Ishikawa (cell line): ENCODE measurements at regions not wholly inside any gene's neighbourhood (a gene's known extent, or its start where the extent isn't known, plus 50 kb on each side); places are given as distances from the start of the nearest gene placed in this dataset.

Source experiments
- CEBPB ChIP-seq: IDR thresholded peaks from 2 replicates; pipeline ENCODE4 v1.6.1; 2012
- CREB1 ChIP-seq: IDR thresholded peaks from 2 replicates; pipeline ENCODE4 v1.6.1; 2012; ENCODE audit warnings: low read depth
- EP300 ChIP-seq: IDR thresholded peaks from 2 replicates; pipeline ENCODE4 v1.6.1; 2012; ENCODE audit warnings: borderline replicate concordance
- RAD21 ChIP-seq: IDR thresholded peaks from 2 replicates; pipeline ENCODE4 v1.6.1; 2012; ENCODE audit warnings: low read depth
- TCF12 ChIP-seq: IDR thresholded peaks from 2 replicates; pipeline ENCODE4 v1.6.1; 2012; ENCODE audit warnings: low read depth
- USF1 ChIP-seq: IDR thresholded peaks from 2 replicates; pipeline ENCODE4 v1.6.1; 2012
- YY1 ChIP-seq: IDR thresholded peaks from 2 replicates; pipeline ENCODE4 v1.6.1; 2012; ENCODE audit warnings: low read depth
- TF ChIP-seq, protein P1 (sequence below): IDR thresholded peaks from 2 replicates; pipeline ENCODE4 v1.6.1; 2012
- TF ChIP-seq, protein P2 (sequence below): IDR thresholded peaks from 2 replicates; pipeline ENCODE4 v1.6.1; 2012; ENCODE audit warnings: low read depth, mild to moderate bottlenecking

DNA sequence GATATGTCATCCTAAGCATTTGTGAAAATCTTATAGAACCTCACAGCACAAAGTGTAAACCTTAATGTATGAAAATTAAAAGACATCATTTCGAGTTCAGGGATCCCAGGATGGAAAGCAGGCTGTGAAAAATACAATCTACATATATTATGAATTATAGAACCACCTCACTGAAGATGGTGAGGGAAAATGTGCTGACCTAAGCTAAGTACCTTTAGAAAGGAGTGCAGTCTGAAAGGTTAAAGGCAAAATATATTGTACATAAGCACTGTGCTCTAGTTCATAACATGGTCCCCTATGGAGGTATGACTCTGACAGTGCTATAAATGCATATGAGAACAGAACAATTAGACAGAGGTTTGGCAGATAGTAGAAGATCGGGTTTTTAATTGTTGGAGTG is 368.6 kb downstream of the TMA16 start:
- no peak for TF ChIP-seq TCF12
- TF ChIP-seq YY1: no peak
- TF ChIP-seq, protein P1, sequence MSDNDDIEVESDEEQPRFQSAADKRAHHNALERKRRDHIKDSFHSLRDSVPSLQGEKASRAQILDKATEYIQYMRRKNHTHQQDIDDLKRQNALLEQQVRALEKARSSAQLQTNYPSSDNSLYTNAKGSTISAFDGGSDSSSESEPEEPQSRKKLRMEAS: no peak
- TF ChIP-seq RAD21: no peak
- TF ChIP-seq, protein P2, sequence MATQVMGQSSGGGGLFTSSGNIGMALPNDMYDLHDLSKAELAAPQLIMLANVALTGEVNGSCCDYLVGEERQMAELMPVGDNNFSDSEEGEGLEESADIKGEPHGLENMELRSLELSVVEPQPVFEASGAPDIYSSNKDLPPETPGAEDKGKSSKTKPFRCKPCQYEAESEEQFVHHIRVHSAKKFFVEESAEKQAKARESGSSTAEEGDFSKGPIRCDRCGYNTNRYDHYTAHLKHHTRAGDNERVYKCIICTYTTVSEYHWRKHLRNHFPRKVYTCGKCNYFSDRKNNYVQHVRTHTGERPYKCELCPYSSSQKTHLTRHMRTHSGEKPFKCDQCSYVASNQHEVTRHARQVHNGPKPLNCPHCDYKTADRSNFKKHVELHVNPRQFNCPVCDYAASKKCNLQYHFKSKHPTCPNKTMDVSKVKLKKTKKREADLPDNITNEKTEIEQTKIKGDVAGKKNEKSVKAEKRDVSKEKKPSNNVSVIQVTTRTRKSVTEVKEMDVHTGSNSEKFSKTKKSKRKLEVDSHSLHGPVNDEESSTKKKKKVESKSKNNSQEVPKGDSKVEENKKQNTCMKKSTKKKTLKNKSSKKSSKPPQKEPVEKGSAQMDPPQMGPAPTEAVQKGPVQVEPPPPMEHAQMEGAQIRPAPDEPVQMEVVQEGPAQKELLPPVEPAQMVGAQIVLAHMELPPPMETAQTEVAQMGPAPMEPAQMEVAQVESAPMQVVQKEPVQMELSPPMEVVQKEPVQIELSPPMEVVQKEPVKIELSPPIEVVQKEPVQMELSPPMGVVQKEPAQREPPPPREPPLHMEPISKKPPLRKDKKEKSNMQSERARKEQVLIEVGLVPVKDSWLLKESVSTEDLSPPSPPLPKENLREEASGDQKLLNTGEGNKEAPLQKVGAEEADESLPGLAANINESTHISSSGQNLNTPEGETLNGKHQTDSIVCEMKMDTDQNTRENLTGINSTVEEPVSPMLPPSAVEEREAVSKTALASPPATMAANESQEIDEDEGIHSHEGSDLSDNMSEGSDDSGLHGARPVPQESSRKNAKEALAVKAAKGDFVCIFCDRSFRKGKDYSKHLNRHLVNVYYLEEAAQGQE: no peak
- TF ChIP-seq CEBPB: no peak
- no peak for TF ChIP-seq EP300
- TF ChIP-seq CREB1: no peak
- TF ChIP-seq USF1: no peak
